ENCODE measurements at regions not wholly inside any gene's neighbourhood (a gene's known extent, or its start where the extent isn't known, plus 50 kb on each side); places are given as distances from the start of the nearest gene placed in this dataset.

DNA sequence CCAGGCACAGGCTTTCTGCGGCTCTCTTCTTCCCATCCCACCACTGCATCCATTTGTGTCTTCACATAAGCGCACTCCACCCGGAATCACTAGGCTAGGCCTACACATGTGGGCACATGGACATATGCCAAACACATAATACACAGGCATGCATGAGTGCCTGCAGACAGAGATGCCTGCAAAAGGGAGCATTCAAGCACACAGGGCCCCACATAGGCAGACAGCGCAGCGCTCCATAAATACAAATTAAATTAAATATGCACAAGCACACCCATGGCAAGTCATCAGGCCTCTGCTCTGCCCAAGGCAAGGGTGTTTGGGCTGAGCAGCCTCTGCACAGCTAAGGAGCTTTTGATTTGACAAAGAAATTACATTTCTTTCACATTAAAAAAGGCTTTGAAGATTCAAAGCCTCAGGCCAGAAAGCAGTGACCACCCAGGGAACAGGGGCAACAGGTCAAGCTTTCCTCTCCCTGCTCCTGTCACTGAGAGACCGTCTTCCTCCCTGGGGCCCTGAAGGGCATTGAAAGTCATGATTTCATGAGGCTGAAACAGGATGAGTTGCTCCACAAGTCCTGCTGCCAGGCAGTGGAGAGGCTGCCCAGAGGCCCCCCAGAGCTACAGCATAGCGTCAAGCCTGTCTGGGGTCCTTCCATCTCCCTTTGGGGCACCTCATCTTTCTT lies 134.2 kb upstream of the LRFN2 start:
- DNase-seq (ENCODE audit: low read depth in 2 of 2), result no peak

DNA sequence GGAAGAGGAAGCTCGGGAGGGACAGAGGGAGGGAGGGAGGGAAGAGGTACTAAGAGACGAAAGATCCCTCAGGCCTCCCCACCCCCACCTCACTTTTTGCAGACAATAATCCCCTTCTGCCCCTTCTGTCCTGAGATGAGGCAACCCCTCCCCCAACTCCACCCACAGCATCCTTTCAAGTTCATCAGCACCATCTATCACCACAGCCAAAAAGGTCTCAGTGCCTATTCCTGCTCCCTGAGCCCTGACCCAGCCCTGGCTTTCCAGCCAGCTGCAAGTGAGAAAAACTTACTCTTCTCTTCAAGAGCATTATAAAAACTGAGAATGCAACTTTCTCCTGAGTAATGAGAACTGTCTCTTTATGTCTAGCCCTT lies 133.2 kb upstream of the LRFN2 start:
- no peak for DNase-seq (ENCODE audit: low read depth in 2 of 2)

DNA sequence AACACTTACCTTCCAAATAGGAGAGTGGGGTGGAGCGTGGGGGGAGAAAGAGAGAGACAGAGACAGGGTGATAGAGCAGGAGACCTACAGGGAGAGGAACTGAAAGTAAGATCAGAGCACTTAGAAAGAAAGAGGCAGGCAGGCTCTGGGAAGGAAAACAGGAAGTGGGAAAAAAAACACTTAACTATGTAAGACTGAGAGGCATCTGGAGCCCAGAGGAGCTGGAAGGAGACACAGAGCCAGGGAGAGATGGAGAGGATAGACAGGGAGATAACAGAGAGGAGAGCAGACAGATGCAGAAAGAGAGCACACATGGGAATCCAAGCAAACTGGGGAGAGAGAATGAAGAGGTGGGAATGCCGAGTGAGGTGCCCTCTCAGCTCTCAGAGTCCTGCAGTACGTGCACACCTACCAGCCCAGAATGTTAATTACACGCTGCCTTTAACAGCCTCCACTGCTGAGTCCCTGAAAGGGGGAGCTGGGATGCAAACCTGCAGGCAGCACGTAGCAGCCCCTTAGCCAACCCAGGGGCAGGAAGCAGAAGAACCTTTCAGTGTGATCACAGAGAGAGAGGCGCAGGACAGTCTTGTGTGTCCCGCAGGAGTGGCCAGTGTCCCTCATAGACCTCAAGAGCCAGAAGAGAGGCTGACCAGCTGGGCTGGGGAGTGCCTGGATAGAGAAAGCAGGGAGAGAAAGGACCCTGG lies 132.7 kb upstream of the LRFN2 start:
- no peak for DNase-seq (ENCODE audit: low read depth in 2 of 2)

DNA sequence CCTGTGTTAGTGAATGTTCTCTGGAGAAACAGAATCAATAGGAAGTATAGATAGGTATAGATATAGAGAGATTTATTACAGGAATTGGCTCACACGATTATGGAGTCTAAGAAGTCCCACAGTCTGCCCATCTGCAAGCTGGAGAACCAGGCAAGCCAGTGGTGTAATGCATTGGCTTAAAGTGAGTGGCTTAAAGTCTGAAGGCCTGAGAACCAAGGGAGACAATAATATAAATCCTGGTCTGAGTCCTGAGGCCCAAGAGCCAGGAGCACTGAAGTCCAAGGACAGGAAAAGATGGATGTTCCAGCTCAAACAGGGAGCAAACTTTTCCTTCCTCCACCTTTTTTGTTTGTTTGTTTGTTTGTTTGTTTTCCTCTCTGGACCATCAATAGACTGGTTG lies 131.2 kb upstream of the LRFN2 start:
- no peak for DNase-seq (ENCODE audit: low read depth in 2 of 2)

DNA sequence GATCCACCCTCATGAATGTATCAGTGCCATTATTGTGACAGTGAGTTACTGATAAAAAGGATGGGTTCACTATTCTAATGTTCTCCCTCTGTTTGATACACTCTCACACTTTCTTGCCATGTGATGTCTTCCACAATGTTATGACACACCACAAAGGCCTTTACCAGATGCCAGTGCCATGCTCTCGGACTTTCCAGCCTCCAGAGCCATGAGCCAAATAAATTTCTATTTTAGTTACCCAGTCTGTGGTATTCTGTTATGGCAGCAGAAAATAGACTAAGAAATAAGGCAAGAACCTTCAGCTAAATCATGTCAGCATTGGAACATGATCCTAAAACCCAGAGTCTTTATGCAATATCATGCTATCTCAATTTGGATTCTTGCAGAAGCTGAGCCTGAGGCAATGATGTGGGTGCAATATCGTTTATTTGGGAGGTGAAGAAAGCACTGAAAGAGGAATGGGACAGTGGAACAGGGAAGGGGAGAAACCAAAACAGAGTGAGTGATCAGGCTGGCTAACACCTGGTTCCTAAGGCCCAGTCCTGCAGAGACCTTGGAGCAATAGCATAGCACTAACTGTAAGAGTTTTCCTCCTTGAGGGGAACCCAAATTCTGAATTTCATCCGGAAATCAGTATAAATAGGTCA lies 130.4 kb upstream of the LRFN2 start:
- DNase-seq (ENCODE audit: low read depth in 2 of 2), result no peak

GRCh38 chr6:40715570-40716403 lies 128.6 kb upstream of the LRFN2 start:
- no peak for DNase-seq (ENCODE audit: low read depth in 2 of 2)

GRCh38 chr6:40714576-40715564 lies 127.7 kb upstream of the LRFN2 start:
- DNase-seq (ENCODE audit: low read depth in 2 of 2), result no peak

DNA sequence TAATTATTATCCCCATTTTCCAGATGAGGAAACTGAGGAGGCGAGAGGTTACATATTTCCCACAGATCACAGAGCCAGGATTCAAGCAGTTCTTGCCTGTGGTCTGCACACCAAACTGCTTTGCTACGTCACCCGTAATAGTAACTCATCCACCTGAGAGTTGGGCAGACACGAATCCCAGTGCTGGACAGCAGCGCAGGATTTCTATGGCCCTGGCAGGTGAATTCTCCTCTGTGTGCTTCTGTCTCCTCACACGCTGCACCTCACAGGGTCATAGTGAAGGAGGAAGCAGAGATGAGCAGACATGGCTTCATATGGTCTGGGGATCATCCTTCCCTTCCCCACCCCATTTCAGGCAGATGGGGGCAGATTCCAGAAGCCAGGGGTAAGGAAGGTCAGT lies 127.0 kb upstream of the LRFN2 start:
- no peak for DNase-seq (ENCODE audit: low read depth in 2 of 2)

GRCh38 chr6:40713002-40713719 lies 126.0 kb upstream of the LRFN2 start:
- DNase-seq (ENCODE audit: low read depth in 2 of 2), result no peak

GRCh38 chr6:40710626-40711330 lies 123.6 kb upstream of the LRFN2 start:
- DNase-seq (ENCODE audit: low read depth in 2 of 2), result no peak

GRCh38 chr6:40708049-40708448 lies 120.9 kb upstream of the LRFN2 start:
- DNase-seq (ENCODE audit: low read depth in 2 of 2), result no peak

- no peak for DNase-seq (ENCODE audit: low read depth in 2 of 2)
Observed at GRCh38 chr6:40706178-40706577, 119.0 kb upstream of the LRFN2 start.

DNA sequence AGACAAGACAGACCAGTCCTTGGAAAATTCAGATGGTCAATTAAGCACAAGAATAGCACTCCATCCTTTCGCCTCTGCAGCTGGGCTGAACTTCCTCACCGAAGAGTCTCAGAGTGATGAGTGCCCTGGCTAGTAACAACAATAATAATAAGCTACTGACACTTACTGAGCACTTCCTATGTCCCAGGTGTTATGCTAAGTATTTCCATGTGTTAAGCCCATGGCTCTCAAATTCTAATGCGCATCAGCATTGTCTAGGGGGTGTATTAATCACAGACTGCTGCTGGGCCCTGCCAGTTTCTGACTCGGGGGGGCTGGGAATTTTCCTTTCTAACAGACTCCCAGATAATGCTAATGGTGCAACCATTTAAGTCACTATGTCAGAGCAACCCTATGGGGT lies 118.2 kb upstream of the LRFN2 start:
- DNase-seq (ENCODE audit: low read depth in 2 of 2), result no peak

- DNase-seq (ENCODE audit: low read depth in 2 of 2), result no peak
Observed at GRCh38 chr6:40701352-40702007, 114.3 kb upstream of the LRFN2 start.

GRCh38 chr6:40700006-40700580 lies 112.9 kb upstream of the LRFN2 start:
- no peak for DNase-seq (ENCODE audit: low read depth in 2 of 2)

DNA sequence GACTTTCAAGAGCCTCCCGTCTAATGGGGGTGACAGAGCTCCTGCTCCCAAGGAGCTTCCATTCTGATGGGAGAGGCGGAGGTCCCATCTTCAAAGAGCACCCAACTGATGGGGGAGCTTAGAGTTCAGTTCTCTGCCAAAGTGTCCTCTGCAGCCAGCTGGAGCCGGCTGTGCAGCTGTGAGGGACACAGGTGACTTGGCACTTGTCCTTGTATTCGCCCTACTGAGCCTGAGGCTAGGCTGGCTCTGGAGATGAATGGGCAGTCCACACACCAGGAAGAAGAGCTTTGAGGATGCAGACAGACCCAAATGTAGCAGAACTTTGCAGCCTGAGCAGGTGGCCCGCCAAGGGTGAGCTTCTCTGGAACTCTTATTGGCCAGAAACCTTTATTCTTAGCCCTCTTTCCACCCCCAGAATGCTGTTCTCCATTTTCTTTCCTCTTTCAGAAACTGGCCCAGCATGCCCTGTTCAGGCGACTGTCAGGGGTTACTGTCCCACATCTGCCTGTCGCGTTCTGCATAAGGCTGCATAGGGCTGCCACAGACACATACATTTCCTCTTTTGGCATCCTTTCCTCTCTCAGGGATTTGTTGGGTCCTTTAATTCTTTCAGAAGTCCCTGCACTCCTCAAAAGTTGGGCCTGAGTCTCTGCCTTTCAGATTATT lies 108.7 kb upstream of the LRFN2 start:
- no peak for DNase-seq (ENCODE audit: low read depth in 2 of 2)

- no peak for DNase-seq (ENCODE audit: low read depth in 2 of 2)
Observed at GRCh38 chr6:40695114-40695513, 108.0 kb upstream of the LRFN2 start.

DNA sequence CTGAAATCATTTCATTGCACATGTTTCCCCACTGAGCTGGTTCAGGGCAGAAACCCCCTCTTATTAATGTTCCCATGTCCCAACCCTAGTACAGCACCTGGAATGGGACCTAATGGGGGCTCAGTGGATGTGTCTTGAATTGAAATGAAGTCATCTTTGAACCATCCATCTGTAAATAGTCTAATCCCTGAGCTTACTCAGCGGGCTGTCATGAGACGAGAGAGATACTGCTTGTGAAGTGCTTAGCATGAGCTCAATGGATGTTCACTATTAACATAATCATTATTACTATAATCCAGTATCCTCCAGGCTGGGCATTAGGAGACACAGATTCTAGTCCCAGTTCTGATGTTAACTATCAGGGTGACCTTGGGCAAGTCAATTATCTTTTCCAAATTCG lies 106.6 kb upstream of the LRFN2 start:
- DNase-seq (ENCODE audit: low read depth in 2 of 2), result no peak

Data from stimulated activated CD8-positive, alpha-beta memory T cell treated with anti-CD3 and anti-CD28 coated beads, Interleukin-7, amount 100 ng/mL, for 4 hours (primary cell).